ENCODE measurements at regions not wholly inside any gene's neighbourhood (a gene's known extent, or its start where the extent isn't known, plus 50 kb on each side); places are given as distances from the start of the nearest gene placed in this dataset.

- Histone ChIP-seq H3K9ac (ENCODE audit: insufficient read length, low read depth) (no peak overlapping the region), H3K27me3 (ENCODE audit: insufficient read depth, insufficient read length) (no peaks in the 10 kb centered on the region), H3K4me1 (ENCODE audit: insufficient read depth, insufficient read length) (no peaks in the 10 kb centered on the region), H3K36me3 (ENCODE audit: insufficient read depth, insufficient read length, low read length) (no peaks in the 10 kb centered on the region), H3K9me3 (ENCODE audit: insufficient read depth, low read length) (no peaks in the 10 kb centered on the region; the same call in 1 of the 2 replicates), H3K4me3 (ENCODE audit: insufficient read length, low read depth) (no peak overlapping the region)
- TF ChIP-seq SUZ12 (IDR thresholded peaks at IDR 0.05; ENCODE audit: extremely low read depth, insufficient read depth, insufficient read length) (no peak), YY1 (IDR thresholded peaks at IDR 0.05; ENCODE audit: insufficient read depth, insufficient read length) (no peak), ZNF274 (IDR thresholded peaks at IDR 0.05; ENCODE audit: low read depth, low read length) (no peak)
- peak; percentile 1 for DNase-seq (ENCODE audit: low read depth, low spot score)
Observed at GRCh38 chr14:28143316-28143715, 623.3 kb upstream of the FOXG1 start.

- TF ChIP-seq YY1 (IDR thresholded peaks at IDR 0.05; ENCODE audit: insufficient read depth, insufficient read length) (no peak), SUZ12 (IDR thresholded peaks at IDR 0.05; ENCODE audit: extremely low read depth, insufficient read depth, insufficient read length) (no peak), ZNF274 (IDR thresholded peaks at IDR 0.05; ENCODE audit: low read depth, low read length) (no peak)
- no peak overlapping the region for H3K9ac ChIP-seq (ENCODE audit: insufficient read length, low read depth)
- no peaks in the 10 kb centered on the region; the same call in 1 of the 2 replicates for H3K9me3 ChIP-seq (ENCODE audit: insufficient read depth, low read length)
- no peaks in the 10 kb centered on the region for H3K36me3 ChIP-seq (ENCODE audit: insufficient read depth, insufficient read length, low read length)
- no peaks in the 10 kb centered on the region for H3K27me3 ChIP-seq (ENCODE audit: insufficient read depth, insufficient read length)
- no peak overlapping the region for H3K4me3 ChIP-seq (ENCODE audit: insufficient read length, low read depth)
- DNase-seq (ENCODE audit: low read depth, low spot score) = no peak
- H3K4me1 ChIP-seq (ENCODE audit: insufficient read depth, insufficient read length) = no peaks in the 10 kb centered on the region
Observed at GRCh38 chr14:28151926-28152325, 614.7 kb upstream of the FOXG1 start.

DNA sequence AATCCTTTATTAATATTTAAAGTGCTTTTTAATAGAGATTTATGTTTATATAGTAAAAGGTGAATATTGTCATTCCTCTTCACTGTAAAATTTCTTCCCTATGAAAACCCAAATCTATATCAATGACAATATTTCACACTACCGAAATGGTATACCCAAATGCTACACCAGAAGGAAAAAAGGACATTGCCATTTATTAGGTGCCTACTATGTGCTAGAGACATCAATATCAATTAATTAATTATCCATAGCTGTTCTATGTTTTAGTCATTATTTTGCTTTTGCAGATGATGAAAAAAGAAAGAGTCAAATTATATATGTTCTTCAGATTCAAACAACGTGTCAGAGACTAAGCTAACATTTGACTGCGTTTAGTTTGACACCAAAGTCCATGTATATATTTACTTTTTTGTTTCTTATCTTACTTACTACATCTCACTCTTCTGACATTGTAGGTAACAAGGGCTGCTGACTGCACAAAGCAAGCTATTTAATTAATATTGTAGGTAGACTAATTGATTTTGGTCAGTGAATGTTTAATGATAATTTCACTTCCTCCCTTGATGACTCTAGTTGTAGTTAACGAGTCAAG lies 614.0 kb upstream of the FOXG1 start:
- Histone ChIP-seq H3K9me3 (ENCODE audit: insufficient read depth, low read length) (no peaks in the 10 kb centered on the region; the same call in 1 of the 2 replicates), H3K4me3 (ENCODE audit: insufficient read length, low read depth) (no peak overlapping the region), H3K4me1 (ENCODE audit: insufficient read depth, insufficient read length) (no peaks in the 10 kb centered on the region), H3K36me3 (ENCODE audit: insufficient read depth, insufficient read length, low read length) (no peaks in the 10 kb centered on the region), H3K9ac (ENCODE audit: insufficient read length, low read depth) (no peak overlapping the region), H3K27me3 (ENCODE audit: insufficient read depth, insufficient read length) (no peaks in the 10 kb centered on the region)
- DNase-seq (ENCODE audit: low read depth, low spot score) = no peak
- TF ChIP-seq SUZ12 (IDR thresholded peaks at IDR 0.05; ENCODE audit: extremely low read depth, insufficient read depth, insufficient read length) (no peak), ZNF274 (IDR thresholded peaks at IDR 0.05; ENCODE audit: low read depth, low read length) (no peak), YY1 (IDR thresholded peaks at IDR 0.05; ENCODE audit: insufficient read depth, insufficient read length) (no peak)

GRCh38 chr14:28157289-28157869 lies 609.2 kb upstream of the FOXG1 start:
- H3K4me3 ChIP-seq (ENCODE audit: insufficient read length, low read depth) = no peak overlapping the region
- no peak for TF ChIP-seq SUZ12 (IDR thresholded peaks at IDR 0.05; ENCODE audit: extremely low read depth, insufficient read depth, insufficient read length)
- no peak for TF ChIP-seq ZNF274 (IDR thresholded peaks at IDR 0.05; ENCODE audit: low read depth, low read length)
- no peak for TF ChIP-seq YY1 (IDR thresholded peaks at IDR 0.05; ENCODE audit: insufficient read depth, insufficient read length)
- no peaks in the 10 kb centered on the region for H3K36me3 ChIP-seq (ENCODE audit: insufficient read depth, insufficient read length, low read length)
- no peaks in the 10 kb centered on the region for H3K9me3 ChIP-seq (ENCODE audit: insufficient read depth, low read length)
- DNase-seq (ENCODE audit: low read depth, low spot score) = no peak
- no peaks in the 10 kb centered on the region for H3K27me3 ChIP-seq (ENCODE audit: insufficient read depth, insufficient read length)
- H3K9ac ChIP-seq (ENCODE audit: insufficient read length, low read depth) = no peak overlapping the region
- no peaks in the 10 kb centered on the region for H3K4me1 ChIP-seq (ENCODE audit: insufficient read depth, insufficient read length)

- H3K4me1 ChIP-seq (ENCODE audit: insufficient read depth, insufficient read length) = no peaks in the 10 kb centered on the region
- TF ChIP-seq YY1 (IDR thresholded peaks at IDR 0.05; ENCODE audit: insufficient read depth, insufficient read length) (no peak), SUZ12 (IDR thresholded peaks at IDR 0.05; ENCODE audit: extremely low read depth, insufficient read depth, insufficient read length) (no peak), ZNF274 (IDR thresholded peaks at IDR 0.05; ENCODE audit: low read depth, low read length) (no peak)
- no peak overlapping the region for H3K4me3 ChIP-seq (ENCODE audit: insufficient read length, low read depth)
- no peak overlapping the region for H3K9ac ChIP-seq (ENCODE audit: insufficient read length, low read depth)
- H3K27me3 ChIP-seq (ENCODE audit: insufficient read depth, insufficient read length) = no peaks in the 10 kb centered on the region
- DNase-seq (ENCODE audit: low read depth, low spot score) = no peak
- no peaks in the 10 kb centered on the region for H3K36me3 ChIP-seq (ENCODE audit: insufficient read depth, insufficient read length, low read length)
- H3K9me3 ChIP-seq (ENCODE audit: insufficient read depth, low read length) = no peaks in the 10 kb centered on the region
Observed at GRCh38 chr14:28157887-28158791, 608.4 kb upstream of the FOXG1 start.

DNA sequence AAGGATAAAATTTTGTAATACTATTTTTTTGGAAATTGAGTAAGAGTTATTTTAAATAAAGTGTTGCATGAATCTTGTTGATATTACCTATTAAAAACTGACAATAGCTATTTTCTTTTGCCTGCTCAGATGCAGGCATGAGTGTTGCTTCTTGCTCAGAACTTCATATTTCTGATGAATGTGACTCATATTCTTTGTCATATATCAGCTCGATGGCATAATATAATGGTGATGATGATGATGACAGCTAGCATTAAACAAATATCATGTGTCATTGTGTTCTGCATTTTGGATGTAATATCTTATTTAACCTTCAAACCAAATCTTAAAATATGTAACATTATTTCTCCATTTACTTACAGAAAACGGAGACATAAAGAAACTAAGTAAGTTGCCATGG lies 605.5 kb upstream of the FOXG1 start:
- no peaks in the 10 kb centered on the region for H3K9me3 ChIP-seq (ENCODE audit: insufficient read depth, low read length)
- H3K36me3 ChIP-seq (ENCODE audit: insufficient read depth, insufficient read length, low read length) = no peaks in the 10 kb centered on the region
- TF ChIP-seq SUZ12 (IDR thresholded peaks at IDR 0.05; ENCODE audit: extremely low read depth, insufficient read depth, insufficient read length) = no peak
- no peak for TF ChIP-seq ZNF274 (IDR thresholded peaks at IDR 0.05; ENCODE audit: low read depth, low read length)
- no peak for TF ChIP-seq YY1 (IDR thresholded peaks at IDR 0.05; ENCODE audit: insufficient read depth, insufficient read length)
- no peak overlapping the region for H3K4me3 ChIP-seq (ENCODE audit: insufficient read length, low read depth)
- H3K9ac ChIP-seq (ENCODE audit: insufficient read length, low read depth) = no peak overlapping the region
- DNase-seq (ENCODE audit: low read depth, low spot score) = no peak
- no peaks in the 10 kb centered on the region for H3K4me1 ChIP-seq (ENCODE audit: insufficient read depth, insufficient read length)
- H3K27me3 ChIP-seq (ENCODE audit: insufficient read depth, insufficient read length) = no peaks in the 10 kb centered on the region

DNA sequence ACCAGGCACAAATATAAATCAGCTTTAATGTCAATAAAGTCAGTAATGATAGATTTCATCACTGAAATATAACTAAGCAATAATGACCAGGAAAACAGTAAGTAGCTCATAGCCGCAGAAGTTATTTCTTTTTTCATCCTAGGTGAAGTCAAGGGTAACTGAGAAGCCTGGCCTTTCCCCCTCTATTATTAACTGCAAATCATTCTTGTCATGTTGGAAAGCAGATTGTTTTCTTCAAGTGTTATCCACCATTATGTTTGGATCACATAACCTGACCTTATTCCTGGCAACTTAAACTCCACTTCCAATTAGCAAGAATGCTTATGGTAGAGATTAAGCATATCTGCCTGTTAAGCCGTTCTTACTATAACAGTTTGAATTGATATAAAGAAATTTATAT lies 603.4 kb upstream of the FOXG1 start:
- Histone ChIP-seq H3K4me3 (ENCODE audit: insufficient read length, low read depth) (no peak overlapping the region), H3K4me1 (ENCODE audit: insufficient read depth, insufficient read length) (no peaks in the 10 kb centered on the region), H3K27me3 (ENCODE audit: insufficient read depth, insufficient read length) (no peaks in the 10 kb centered on the region), H3K9me3 (ENCODE audit: insufficient read depth, low read length) (no peaks in the 10 kb centered on the region), H3K36me3 (ENCODE audit: insufficient read depth, insufficient read length, low read length) (no peaks in the 10 kb centered on the region), H3K9ac (ENCODE audit: insufficient read length, low read depth) (no peak overlapping the region)
- no peak for DNase-seq (ENCODE audit: low read depth, low spot score)
- no peak for TF ChIP-seq SUZ12 (IDR thresholded peaks at IDR 0.05; ENCODE audit: extremely low read depth, insufficient read depth, insufficient read length)
- no peak for TF ChIP-seq ZNF274 (IDR thresholded peaks at IDR 0.05; ENCODE audit: low read depth, low read length)
- no peak for TF ChIP-seq YY1 (IDR thresholded peaks at IDR 0.05; ENCODE audit: insufficient read depth, insufficient read length)
